ENCODE measurements at regions not wholly inside any gene's neighbourhood (a gene's known extent, or its start where the extent isn't known, plus 50 kb on each side); places are given as distances from the start of the nearest gene placed in this dataset.

GRCh38 chr20:11248687-11249638, 575.2 kb upstream of the JAG1 start:
- DNase-seq (ENCODE audit: low read depth): no peak

GRCh38 chr20:11249683-11250082, 575.9 kb upstream of the JAG1 start:
- DNase-seq (ENCODE audit: low read depth): no peak

GRCh38 chr20:11252447-11252846, 578.6 kb upstream of the JAG1 start:
- no peak for DNase-seq (ENCODE audit: low read depth)

GRCh38 chr20:11255455-11255854, 581.7 kb upstream of the JAG1 start:
- DNase-seq (ENCODE audit: low read depth): no peak

GRCh38 chr20:11255860-11256259, 582.1 kb upstream of the JAG1 start:
- no peak for DNase-seq (ENCODE audit: low read depth)

GRCh38 chr20:11260611-11261010, 586.8 kb upstream of the JAG1 start:
- no peak for DNase-seq (ENCODE audit: low read depth)

GRCh38 chr20:11261533-11262000, 587.8 kb upstream of the JAG1 start:
- DNase-seq (ENCODE audit: low read depth): peak; percentile 44

GRCh38 chr20:11266571-11266970, 592.8 kb upstream of the JAG1 start:
- no peak for DNase-seq (ENCODE audit: low read depth)

GRCh38 chr20:11267131-11267761, 593.4 kb upstream of the JAG1 start:
- peak; percentile 83 for DNase-seq (ENCODE audit: low read depth)

- no peak for DNase-seq (ENCODE audit: low read depth)
Observed at GRCh38 chr20:11267762-11268335, 594.0 kb upstream of the JAG1 start.

GRCh38 chr20:11270566-11270965, 596.8 kb upstream of the JAG1 start:
- no peak for DNase-seq (ENCODE audit: low read depth)

- no peak for DNase-seq (ENCODE audit: low read depth)
Observed at GRCh38 chr20:11271319-11271718, 597.5 kb upstream of the JAG1 start.

- no peak for DNase-seq (ENCODE audit: low read depth)
Observed at GRCh38 chr20:11271920-11272594, 598.3 kb upstream of the JAG1 start.

- peak; percentile 34 for DNase-seq (ENCODE audit: low read depth)
Observed at GRCh38 chr20:11274141-11274594, 600.4 kb upstream of the JAG1 start.

GRCh38 chr20:11275740-11276139, 601.9 kb upstream of the JAG1 start:
- DNase-seq (ENCODE audit: low read depth): no peak

GRCh38 chr20:11277170-11277569, 603.4 kb upstream of the JAG1 start:
- no peak for DNase-seq (ENCODE audit: low read depth)

GRCh38 chr20:11277858-11278257, 604.1 kb upstream of the JAG1 start:
- DNase-seq (ENCODE audit: low read depth): no peak

GRCh38 chr20:11278461-11278860, 604.7 kb upstream of the JAG1 start:
- DNase-seq (ENCODE audit: low read depth): no peak

- DNase-seq (ENCODE audit: low read depth): no peak
Observed at GRCh38 chr20:11281240-11281639, 607.4 kb upstream of the JAG1 start.

- DNase-seq (ENCODE audit: low read depth): no peak
Observed at GRCh38 chr20:11281768-11282167, 608.0 kb upstream of the JAG1 start.

GRCh38 chr20:11287126-11287525, 613.3 kb upstream of the JAG1 start:
- DNase-seq (ENCODE audit: low read depth): no peak

- DNase-seq (ENCODE audit: low read depth): no peak
Observed at GRCh38 chr20:11296221-11296620, 621.5 kb upstream of the BTBD3 start.
